OCI-LY1 (cell line): ENCODE measurements at regions not wholly inside any gene's neighbourhood (a gene's known extent, or its start where the extent isn't known, plus 50 kb on each side); places are given as distances from the start of the nearest gene placed in this dataset.

Experiments
- H2AFZ ChIP-seq: fragments of 200-600 bp; sonication (generic), shearing (Covaris generic); 2 replicates; pipeline ENCODE4 v1.6.0; 2014; ENCODE audit warnings: antibody characterized with exemption, mild to moderate bottlenecking, low read length
- H3F3A ChIP-seq: fragments of 200-600 bp; sonication (generic), shearing (Covaris generic); 2 replicates; pipeline ENCODE4 v1.6.0; 2014; ENCODE audit warnings: mild to moderate bottlenecking, antibody characterized with exemption, low read length, moderate library complexity; ENCODE audit not compliant: insufficient read depth
- H3K27ac ChIP-seq: fragments of 200-600 bp; sonication (generic); 2 replicates; pipeline ENCODE4 v1.5.1; 2014; ENCODE audit warnings: low read length, mixed run types, mild to moderate bottlenecking, low read depth; ENCODE audit not compliant: poor library complexity, severe bottlenecking
- H3K27me3 ChIP-seq: fragments of 200-600 bp; sonication (generic); 2 replicates; pipeline ENCODE4 v1.6.0; 2014; ENCODE audit warnings: antibody characterized with exemption, mild to moderate bottlenecking, low read length, moderate library complexity; ENCODE audit not compliant: insufficient read depth
- H3K36me3 ChIP-seq: fragments of 200-600 bp; sonication (generic); 2 replicates; pipeline ENCODE4 v1.6.1; 2014; ENCODE audit warnings: mild to moderate bottlenecking, antibody characterized with exemption, low read length, moderate library complexity, mixed read lengths; ENCODE audit not compliant: insufficient read depth
- H3K4me1 ChIP-seq: fragments of 200-600 bp; sonication (generic); 2 replicates; pipeline ENCODE4 v1.5.1; 2014; ENCODE audit warnings: mild to moderate bottlenecking, low read length, moderate library complexity; ENCODE audit not compliant: insufficient read depth, severe bottlenecking
- H3K4me2 ChIP-seq: fragments of 200-600 bp; sonication (generic), shearing (Covaris generic); 2 replicates; pipeline ENCODE4 v1.6.1; 2014; ENCODE audit warnings: low read length
- H3K4me3 ChIP-seq: fragments of 200-600 bp; sonication (generic); 2 replicates; pipeline ENCODE4 v1.5.1; 2014; ENCODE audit warnings: low read length, low read depth, mild to moderate bottlenecking, mixed read lengths; ENCODE audit not compliant: poor library complexity, severe bottlenecking
- H3K79me2 ChIP-seq: fragments of 200-600 bp; shearing (Covaris generic); 2 replicates; pipeline ENCODE4 v1.6.1; 2016; ENCODE audit warnings: mixed run types, low read length, mixed read lengths; ENCODE audit not compliant: insufficient read depth
- H3K9ac ChIP-seq: fragments of 200-600 bp; sonication (generic), shearing (Covaris generic); 2 replicates; pipeline ENCODE4 v1.6.1; 2014; ENCODE audit warnings: mild to moderate bottlenecking, low read length, mixed read lengths
- H3K9me2 ChIP-seq: fragments of 200-600 bp; sonication (generic), shearing (Covaris generic); 2 replicates; pipeline ENCODE4 v1.6.1; 2014; ENCODE audit warnings: low read depth, mild to moderate bottlenecking, low read length, mixed read lengths
- H3K9me3 ChIP-seq: fragments of 200-600 bp; shearing (Covaris generic); 2 replicates; pipeline ENCODE4 v1.6.1; 2014; ENCODE audit warnings: low read length, mixed read lengths
- H4K20me1 ChIP-seq: fragments of 200-600 bp; sonication (generic), shearing (Covaris generic); 2 replicates; pipeline ENCODE4 v1.6.0; 2016; ENCODE audit warnings: mild to moderate bottlenecking, low read length; ENCODE audit not compliant: insufficient read depth
- CTCF ChIP-seq: fragments of 200-600 bp; sonication (generic), shearing (Covaris generic); IDR thresholded peaks from 2 replicates; pipeline ENCODE4 v1.5.1; 2017; ENCODE audit warnings: mild to moderate bottlenecking, antibody characterized with exemption, low read length, moderate library complexity, mixed read lengths
- EZH2 ChIP-seq: fragments of 200-600 bp; sonication (generic), shearing (Covaris generic); IDR thresholded peaks from 2 replicates; pipeline ENCODE4 v1.8.0; 2017; ENCODE audit warnings: borderline replicate concordance, mixed run types, mild to moderate bottlenecking, antibody characterized with exemption, low read length, moderate library complexity, mixed read lengths

GRCh38 chr10:69734797-69735468 is 66.8 kb upstream of the COL13A1 start:
- Histone ChIP-seq H3K27ac (no peak overlapping the region), H3K27me3 (no peaks in the 10 kb centered on the region), H4K20me1 (no peaks in the 10 kb centered on the region), H3K36me3 (no peaks in the 10 kb centered on the region), H3K79me2 (no peaks in the 10 kb centered on the region), H3K9me3 (no peaks in the 10 kb centered on the region), H3K9ac (no peak overlapping the region), H3K4me2 (no peak overlapping the region), H3K9me2 (no peaks in the 10 kb centered on the region), H3F3A (no peaks in the 10 kb centered on the region), H2AFZ (no peak overlapping the region), H3K4me3 (no peak overlapping the region), H3K4me1 (no peaks in the 10 kb centered on the region)
- TF ChIP-seq EZH2 (no peak), CTCF (no peak)

DNA sequence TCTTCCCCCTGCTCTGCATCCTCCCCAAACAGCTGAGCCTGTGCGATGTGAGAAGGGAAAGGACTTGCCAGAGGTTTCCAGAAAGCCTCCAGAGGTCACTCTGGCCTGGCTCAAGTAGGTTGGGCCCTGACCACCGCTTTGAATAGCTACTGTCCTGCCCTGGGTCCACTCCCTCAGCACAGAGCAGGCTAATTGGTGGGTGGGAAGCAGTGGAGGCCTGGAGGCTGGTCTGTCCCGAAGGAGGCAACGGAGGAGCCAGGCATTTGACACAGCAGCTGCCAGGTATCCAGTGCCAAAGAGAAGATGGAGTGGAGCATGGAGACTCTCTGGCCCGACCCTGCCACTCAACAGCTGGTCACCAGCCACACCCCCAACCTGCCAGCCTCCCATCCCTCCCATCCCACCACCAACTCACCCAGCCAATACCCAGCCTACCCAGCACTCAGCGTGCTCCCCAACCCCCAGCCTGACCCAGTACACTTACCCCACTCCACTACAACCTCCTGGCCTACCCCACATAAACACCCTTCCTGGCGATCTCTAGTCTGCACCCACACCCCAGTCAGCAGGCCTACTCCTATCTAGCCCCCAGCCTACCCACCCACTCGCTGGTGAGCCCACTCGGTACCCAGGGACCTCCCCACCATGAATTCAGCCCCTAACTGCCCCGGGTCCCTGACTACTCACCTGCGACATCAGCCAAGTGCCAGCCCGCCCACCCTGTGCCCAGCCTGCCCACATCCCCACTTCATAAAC is 64.6 kb upstream of the COL13A1 start:
- Histone ChIP-seq H2AFZ (no peak overlapping the region), H3K79me2 (no peaks in the 10 kb centered on the region), H3K4me1 (no peaks in the 10 kb centered on the region)

GRCh38 chr10:69738071-69738470 is 63.6 kb upstream of the COL13A1 start:
- H4K20me1 ChIP-seq: no peaks in the 10 kb centered on the region
- H3K9me3 ChIP-seq: no peaks in the 10 kb centered on the region
- no peaks in the 10 kb centered on the region for H3K9me2 ChIP-seq
- no peak overlapping the region for H3K27ac ChIP-seq
- H3K4me3 ChIP-seq: no peak overlapping the region
- TF ChIP-seq EZH2 (no peak), CTCF (no peak)
- H3K4me2 ChIP-seq: no peak overlapping the region
- no peaks in the 10 kb centered on the region for H3K79me2 ChIP-seq
- no peaks in the 10 kb centered on the region for H3K27me3 ChIP-seq
- no peaks in the 10 kb centered on the region for H3F3A ChIP-seq
- no peaks in the 10 kb centered on the region for H3K36me3 ChIP-seq
- H2AFZ ChIP-seq: no peak overlapping the region
- H3K9ac ChIP-seq: no peak overlapping the region
- no peaks in the 10 kb centered on the region for H3K4me1 ChIP-seq

More for the DNA sequence above, 64.6 kb upstream of the COL13A1 start:
- no peaks in the 10 kb centered on the region for H4K20me1 ChIP-seq
- no peaks in the 10 kb centered on the region for H3K9me3 ChIP-seq
- no peaks in the 10 kb centered on the region for H3K9me2 ChIP-seq
- no peak for TF ChIP-seq CTCF
- TF ChIP-seq EZH2: no peak
- no peaks in the 10 kb centered on the region for H3K27me3 ChIP-seq
- no peak overlapping the region for H3K27ac ChIP-seq
- H3K4me3 ChIP-seq: no peak overlapping the region
- H3K36me3 ChIP-seq: no peaks in the 10 kb centered on the region
- H3K4me2 ChIP-seq: no peak overlapping the region
- H3K9ac ChIP-seq: no peak overlapping the region
- no peaks in the 10 kb centered on the region for H3F3A ChIP-seq
